Caco-2 (cell line): ENCODE measurements at regions not wholly inside any gene's neighbourhood (a gene's known extent, or its start where the extent isn't known, plus 50 kb on each side); places are given as distances from the start of the nearest gene placed in this dataset.

Source experiments
- BruUV-seq: library from RNA; stranded (reverse); fragments of 400-500 nt; replicated peaks from 2 replicates; lab custom pipeline; 2021; lab: Mats Ljungman, UMichigan
- CTCF ChIA-PET: fragments of 300-600 bp; sonication (Branson Sonifier 250); formaldehyde crosslinking; loops from one replicate; lab custom pipeline; 2022; ENCODE audit warnings: antibody characterized with exemption; lab: Charles Lee
- POLR2A ChIA-PET: fragments of 300-600 bp; sonication (Branson Sonifier 250); formaldehyde crosslinking; loops from one replicate; lab custom pipeline; 2022; ENCODE audit warnings: antibody characterized with exemption; lab: Charles Lee
- DNase-seq, 2 experiments: peaks; one replicate each; pipeline versions ENCODE4 v3.0.0 to v3.0.0-alpha.2; 2020 to 2022
- H3K27me3 ChIP-seq: replicated peaks from 2 replicates; pipeline ENCODE4 v1.6.0; 2011; ENCODE audit warnings: low read length; ENCODE audit not compliant: control insufficient read depth, insufficient read depth
- H3K36me3 ChIP-seq: 2 replicates; pipeline ENCODE4 v1.5.1; 2011; ENCODE audit warnings: low read length; ENCODE audit not compliant: control insufficient read depth, insufficient read depth
- H3K4me1 ChIP-seq: fragments of 250-450 bp; sonication (Bioruptor Pico); 2 replicates; pipeline ENCODE4 v1.5.1; 2020; ENCODE audit warnings: mild to moderate bottlenecking
- H3K4me3 ChIP-seq: 2 replicates; pipeline ENCODE4 v1.5.1; 2011; ENCODE audit warnings: low read depth, mild to moderate bottlenecking, control low read depth, low read length
- H3K9me3 ChIP-seq: fragments of 250-450 bp; sonication (Bioruptor Pico); 2 replicates; pipeline ENCODE4 v1.5.1; 2020; ENCODE audit warnings: mild to moderate bottlenecking, moderate library complexity
- H3K27ac Mint-ChIP-seq: one replicate; pipeline ENCODE4 v1.8.0; 2022; ENCODE audit warnings: mixed read lengths; ENCODE audit not compliant: unreplicated experiment
- H3K27me3 Mint-ChIP-seq: one replicate; pipeline ENCODE4 v1.8.0; 2022; ENCODE audit warnings: mixed read lengths; ENCODE audit not compliant: insufficient read depth, unreplicated experiment
- H3K36me3 Mint-ChIP-seq: one replicate; pipeline ENCODE4 v1.8.0; 2022; ENCODE audit warnings: mild to moderate bottlenecking, mixed read lengths; ENCODE audit not compliant: insufficient read depth, unreplicated experiment
- H3K4me1 Mint-ChIP-seq: one replicate; pipeline ENCODE4 v1.8.0; 2022; ENCODE audit warnings: low read depth, mixed read lengths; ENCODE audit not compliant: unreplicated experiment
- H3K4me3 Mint-ChIP-seq: one replicate; pipeline ENCODE4 v1.8.0; 2022; ENCODE audit warnings: mild to moderate bottlenecking, moderate library complexity, mixed read lengths; ENCODE audit not compliant: unreplicated experiment
- H3K9me3 Mint-ChIP-seq: one replicate; pipeline ENCODE4 v1.8.0; 2022; ENCODE audit warnings: mixed read lengths; ENCODE audit not compliant: unreplicated experiment
- intact Hi-C: fragments of 100-400 bp; cut with micrococcal nuclease; formaldehyde crosslinking; loops from one replicate; pipeline ENCODE4 v1.10.0; 2022; ENCODE audit not compliant: unreplicated experiment
- TF ChIP-seq, protein P1 (sequence below), 2 experiments: fragments of 200-600 bp in 1 of 2; IDR thresholded peaks; 1 replicate in 1 of 2; 2 replicates in 1 of 2; pipeline versions ENCODE4 v1.5.1 to v1.8.0; 2011 to 2022; ENCODE audit warnings: antibody characterized with exemption in 1 of 2, control low read depth in 1 of 2, inconsistent platforms in 1 of 2, low read depth in 1 of 2, low read length in 1 of 2, mild to moderate bottlenecking in 1 of 2, moderate library complexity in 1 of 2; ENCODE audit not compliant: insufficient read depth in 1 of 2, severe bottlenecking in 1 of 2, unreplicated experiment in 1 of 2

DNA sequence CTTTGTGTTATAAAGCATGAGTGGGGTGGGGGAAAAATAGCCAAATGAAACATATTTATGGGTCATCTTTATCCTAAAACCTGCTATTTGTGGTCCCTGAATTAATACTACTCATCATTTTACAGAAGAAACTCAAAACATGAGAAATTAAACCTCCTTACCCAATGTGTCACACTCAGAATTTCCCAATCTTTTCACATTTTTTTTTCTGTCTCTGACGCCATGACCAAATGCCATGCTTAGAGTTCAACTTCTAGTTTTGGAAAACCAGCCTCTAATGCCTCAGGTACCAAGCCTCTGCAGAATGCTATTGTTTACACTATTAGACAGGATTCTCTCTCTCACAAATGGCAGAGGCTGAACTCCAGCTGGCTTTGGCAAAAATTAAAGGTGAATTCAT lies 505.5 kb upstream of the WWC1 start:
- Histone ChIP-seq H3K9me3 (no peaks in the 10 kb centered on the region), H3K27me3 (no peaks in the 10 kb centered on the region), H3K4me1 (no peaks in the 10 kb centered on the region), H3K36me3 (no peaks in the 10 kb centered on the region), H3K4me3 (no peak overlapping the region)
- TF ChIP-seq, protein P1, sequence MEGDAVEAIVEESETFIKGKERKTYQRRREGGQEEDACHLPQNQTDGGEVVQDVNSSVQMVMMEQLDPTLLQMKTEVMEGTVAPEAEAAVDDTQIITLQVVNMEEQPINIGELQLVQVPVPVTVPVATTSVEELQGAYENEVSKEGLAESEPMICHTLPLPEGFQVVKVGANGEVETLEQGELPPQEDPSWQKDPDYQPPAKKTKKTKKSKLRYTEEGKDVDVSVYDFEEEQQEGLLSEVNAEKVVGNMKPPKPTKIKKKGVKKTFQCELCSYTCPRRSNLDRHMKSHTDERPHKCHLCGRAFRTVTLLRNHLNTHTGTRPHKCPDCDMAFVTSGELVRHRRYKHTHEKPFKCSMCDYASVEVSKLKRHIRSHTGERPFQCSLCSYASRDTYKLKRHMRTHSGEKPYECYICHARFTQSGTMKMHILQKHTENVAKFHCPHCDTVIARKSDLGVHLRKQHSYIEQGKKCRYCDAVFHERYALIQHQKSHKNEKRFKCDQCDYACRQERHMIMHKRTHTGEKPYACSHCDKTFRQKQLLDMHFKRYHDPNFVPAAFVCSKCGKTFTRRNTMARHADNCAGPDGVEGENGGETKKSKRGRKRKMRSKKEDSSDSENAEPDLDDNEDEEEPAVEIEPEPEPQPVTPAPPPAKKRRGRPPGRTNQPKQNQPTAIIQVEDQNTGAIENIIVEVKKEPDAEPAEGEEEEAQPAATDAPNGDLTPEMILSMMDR (IDR thresholded peaks at IDR 0.05; ENCODE audit: insufficient read depth in 1 of 2, low read depth in 1 of 2, low read length in 1 of 2, severe bottlenecking in 1 of 2, unreplicated experiment in 1 of 2): no peak
- H3K4me3 Mint-ChIP-seq: no peak overlapping the region
- CTCF ChIA-PET: no interaction called here
- BruUV-seq: no TSS peak
- intact Hi-C loops: no loop called here
- H3K27ac Mint-ChIP-seq: no peak overlapping the region
- H3K4me1 Mint-ChIP-seq: no peaks in the 10 kb centered on the region
- no peaks in the 10 kb centered on the region for H3K27me3 Mint-ChIP-seq
- POLR2A ChIA-PET: no interaction called here
- no peaks in the 10 kb centered on the region for H3K9me3 Mint-ChIP-seq
- no peaks in the 10 kb centered on the region for H3K36me3 Mint-ChIP-seq
- no peak for DNase-seq

DNA sequence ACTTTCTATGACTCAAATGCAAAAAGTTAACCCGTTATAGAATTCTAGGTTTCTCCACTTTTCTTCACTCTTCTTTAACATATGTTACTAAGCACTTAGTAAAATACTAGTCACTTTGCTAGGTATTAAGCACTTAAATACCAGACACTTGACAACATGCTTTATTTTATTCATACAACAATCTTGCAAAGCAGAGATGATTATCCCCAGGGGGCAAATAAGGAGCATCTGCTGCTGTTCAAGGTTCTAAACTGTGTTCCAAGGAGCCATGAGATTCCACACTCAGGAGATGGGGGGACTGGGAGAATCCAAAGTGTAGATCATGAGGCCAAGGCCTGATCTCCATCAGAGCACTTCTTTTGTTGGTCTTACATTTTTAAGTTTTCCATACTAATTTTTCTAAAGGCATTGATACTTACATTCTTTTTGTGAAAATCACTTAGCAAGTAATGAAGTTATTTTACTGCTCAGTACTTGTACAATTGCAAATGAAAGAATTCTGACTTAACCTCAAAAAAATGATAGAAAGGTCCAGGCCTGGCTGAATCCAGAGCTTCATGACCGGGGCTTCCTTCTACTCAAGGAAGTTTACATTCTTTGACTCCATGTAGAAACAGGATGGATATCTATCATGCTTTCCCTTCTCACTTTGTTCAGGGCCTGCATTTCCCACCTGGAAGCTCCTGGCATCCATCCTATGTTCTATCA lies 504.4 kb upstream of the WWC1 start:
- POLR2A ChIA-PET: no interaction called here

DNA sequence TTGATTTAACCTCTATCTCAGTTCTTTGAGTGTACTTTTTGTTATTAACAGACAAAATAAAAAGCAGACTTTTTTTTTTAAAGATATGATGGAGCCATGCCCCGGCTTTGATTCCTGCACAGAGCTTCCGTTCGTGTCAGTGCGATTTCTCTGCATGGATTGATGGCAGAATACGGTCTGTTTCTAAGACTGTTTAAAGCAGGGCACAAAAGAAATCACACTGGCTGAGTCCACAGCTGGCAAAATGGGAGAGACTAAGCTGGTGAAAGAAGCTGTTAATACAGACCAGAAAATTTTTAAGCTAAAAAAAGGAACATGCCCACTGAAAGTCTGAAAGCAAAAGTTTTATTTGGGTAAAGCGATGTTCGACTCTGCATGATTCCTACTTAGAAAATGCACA lies 501.4 kb upstream of the WWC1 start:
- no peaks in the 10 kb centered on the region for H3K27me3 Mint-ChIP-seq
- no peak overlapping the region for H3K4me3 ChIP-seq
- no peaks in the 10 kb centered on the region for H3K36me3 Mint-ChIP-seq
- TF ChIP-seq, protein P1 (IDR thresholded peaks at IDR 0.05; ENCODE audit: insufficient read depth in 1 of 2, low read depth in 1 of 2, low read length in 1 of 2, severe bottlenecking in 1 of 2, unreplicated experiment in 1 of 2): no peak
- H3K27me3 ChIP-seq: no peaks in the 10 kb centered on the region
- no peak overlapping the region for H3K4me3 Mint-ChIP-seq
- ChIA-PET CTCF (no interaction called here), POLR2A (no interaction called here)
- BruUV-seq: no TSS peak
- H3K4me1 Mint-ChIP-seq: no peaks in the 10 kb centered on the region
- H3K9me3 ChIP-seq: no peaks in the 10 kb centered on the region
- no peak for DNase-seq
- H3K9me3 Mint-ChIP-seq: no peaks in the 10 kb centered on the region
- no peaks in the 10 kb centered on the region for H3K4me1 ChIP-seq
- intact Hi-C loops: no loop called here
- no peaks in the 10 kb centered on the region for H3K36me3 ChIP-seq
- no peak overlapping the region for H3K27ac Mint-ChIP-seq

More for the DNA sequence above, 504.4 kb upstream of the WWC1 start:
- TF ChIP-seq, protein P1 (IDR thresholded peaks at IDR 0.05; ENCODE audit: insufficient read depth in 1 of 2, low read depth in 1 of 2, low read length in 1 of 2, severe bottlenecking in 1 of 2, unreplicated experiment in 1 of 2): no peak
- CTCF ChIA-PET: no interaction called here
- intact Hi-C loops: no loop called here
- BruUV-seq: no TSS peak
- H3K4me1 ChIP-seq: no peaks in the 10 kb centered on the region
- H3K36me3 ChIP-seq: no peaks in the 10 kb centered on the region
- H3K27me3 ChIP-seq: no peaks in the 10 kb centered on the region
- no peaks in the 10 kb centered on the region for H3K4me1 Mint-ChIP-seq
- no peak overlapping the region for H3K27ac Mint-ChIP-seq
- no peaks in the 10 kb centered on the region for H3K36me3 Mint-ChIP-seq
- no peak for DNase-seq
- no peaks in the 10 kb centered on the region for H3K9me3 Mint-ChIP-seq
- no peaks in the 10 kb centered on the region for H3K27me3 Mint-ChIP-seq
- no peak overlapping the region for H3K4me3 ChIP-seq
- H3K4me3 Mint-ChIP-seq: no peak overlapping the region
- no peaks in the 10 kb centered on the region for H3K9me3 ChIP-seq
